DOHH2 (cell line): ENCODE measurements at regions not wholly inside any gene's neighbourhood (a gene's known extent, or its start where the extent isn't known, plus 50 kb on each side); places are given as distances from the start of the nearest gene placed in this dataset.

Experiments
- EZH2phosphoT487 ChIP-seq: fragments of 200-600 bp; sonication (generic); IDR thresholded peaks from 2 replicates; pipeline ENCODE4 v1.6.1; 2017; ENCODE audit warnings: borderline replicate concordance, mild to moderate bottlenecking, antibody characterized with exemption, low read length, moderate library complexity, mixed read lengths
- TF ChIP-seq, protein P1 (sequence below): fragments of 200-600 bp; sonication (generic); IDR thresholded peaks from one replicate; pipeline ENCODE4 v1.5.1; 2014; ENCODE audit warnings: antibody characterized with exemption, mild to moderate bottlenecking, low read depth, low read length; ENCODE audit not compliant: poor library complexity, severe bottlenecking

DNA sequence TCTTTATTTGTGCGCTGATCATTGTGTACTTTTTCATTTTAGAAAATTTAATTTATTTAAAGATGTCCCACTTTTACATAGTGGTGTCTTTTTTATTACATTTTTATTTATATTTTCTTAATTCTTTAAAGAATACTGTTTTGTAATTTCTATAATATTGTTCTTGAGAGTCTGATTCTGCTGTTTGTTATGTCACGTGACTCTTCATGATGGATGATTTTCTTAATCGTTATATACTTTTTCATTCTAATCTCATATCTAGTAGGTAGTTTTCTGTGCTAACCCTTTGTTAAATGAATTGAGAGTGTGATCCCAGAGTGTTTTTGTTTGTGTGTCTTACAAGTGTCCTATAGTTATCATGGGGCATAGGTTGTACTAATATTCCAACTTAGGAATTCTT lies 568.2 kb upstream of the AMOT start:
- TF ChIP-seq, protein P1, sequence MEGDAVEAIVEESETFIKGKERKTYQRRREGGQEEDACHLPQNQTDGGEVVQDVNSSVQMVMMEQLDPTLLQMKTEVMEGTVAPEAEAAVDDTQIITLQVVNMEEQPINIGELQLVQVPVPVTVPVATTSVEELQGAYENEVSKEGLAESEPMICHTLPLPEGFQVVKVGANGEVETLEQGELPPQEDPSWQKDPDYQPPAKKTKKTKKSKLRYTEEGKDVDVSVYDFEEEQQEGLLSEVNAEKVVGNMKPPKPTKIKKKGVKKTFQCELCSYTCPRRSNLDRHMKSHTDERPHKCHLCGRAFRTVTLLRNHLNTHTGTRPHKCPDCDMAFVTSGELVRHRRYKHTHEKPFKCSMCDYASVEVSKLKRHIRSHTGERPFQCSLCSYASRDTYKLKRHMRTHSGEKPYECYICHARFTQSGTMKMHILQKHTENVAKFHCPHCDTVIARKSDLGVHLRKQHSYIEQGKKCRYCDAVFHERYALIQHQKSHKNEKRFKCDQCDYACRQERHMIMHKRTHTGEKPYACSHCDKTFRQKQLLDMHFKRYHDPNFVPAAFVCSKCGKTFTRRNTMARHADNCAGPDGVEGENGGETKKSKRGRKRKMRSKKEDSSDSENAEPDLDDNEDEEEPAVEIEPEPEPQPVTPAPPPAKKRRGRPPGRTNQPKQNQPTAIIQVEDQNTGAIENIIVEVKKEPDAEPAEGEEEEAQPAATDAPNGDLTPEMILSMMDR: no peak
- TF ChIP-seq EZH2phosphoT487: no peak
